SJSA1 (cell line): ENCODE measurements at regions not wholly inside any gene's neighbourhood (a gene's known extent, or its start where the extent isn't known, plus 50 kb on each side); places are given as distances from the start of the nearest gene placed in this dataset.
"Not testable (repeated sequence)": the region's sequence is repeated elsewhere in the genome, so short reads cannot be mapped to it uniquely, and the experiment has no call there.

Experiments used
- DNase-seq, 2 experiments: peaks; one replicate each; pipeline ENCODE4 v3.0.0-alpha.2; 2015 to 2020; ENCODE audit warnings: low spot score in 2 of 2, low read depth in 1 of 2
- H3K27ac ChIP-seq: fragments of 250-450 bp; sonication (Bioruptor Pico); 2 replicates; pipeline ENCODE4 v1.5.1; 2020; ENCODE audit warnings: mild to moderate bottlenecking, moderate library complexity
- H3K27me3 ChIP-seq: fragments of 250-450 bp; sonication (Bioruptor Pico); replicated peaks from 2 replicates; pipeline ENCODE4 v1.5.1; 2020; ENCODE audit warnings: mild to moderate bottlenecking, moderate library complexity
- H3K36me3 ChIP-seq: fragments of 250-450 bp; sonication (Bioruptor Pico); 2 replicates; pipeline ENCODE4 v1.5.1; 2020; ENCODE audit warnings: mild to moderate bottlenecking
- H3K4me1 ChIP-seq: fragments of 250-450 bp; sonication (Bioruptor Pico); replicated peaks from 2 replicates; pipeline ENCODE4 v1.6.1; 2021; ENCODE audit warnings: mild to moderate bottlenecking
- H3K4me3 ChIP-seq: fragments of 250-450 bp; sonication (Bioruptor Pico); 2 replicates; pipeline ENCODE4 v1.5.1; 2020; ENCODE audit warnings: mild to moderate bottlenecking
- H3K9me3 ChIP-seq: fragments of 250-450 bp; sonication (Bioruptor Pico); replicated peaks from 2 replicates; pipeline ENCODE4 v1.5.1; 2020; ENCODE audit warnings: mild to moderate bottlenecking

GRCh38 chr12:5272018-5272785 is 159.7 kb upstream of the NTF3 start:
- Histone ChIP-seq H3K27me3 (no peaks in the 10 kb centered on the region), H3K36me3 (no peaks in the 10 kb centered on the region), H3K4me3 (no peak overlapping the region), H3K27ac (no peak overlapping the region), H3K9me3 (no peaks in the 10 kb centered on the region), H3K4me1 (no peaks in the 10 kb centered on the region; the same call in 1 of the 2 replicates)
- DNase-seq: no peak

- Histone ChIP-seq H3K27me3 (no peaks in the 10 kb centered on the region), H3K4me1 (no peaks in the 10 kb centered on the region), H3K27ac (no peak overlapping the region), H3K9me3 (no peaks in the 10 kb centered on the region), H3K36me3 (no peaks in the 10 kb centered on the region), H3K4me3 (no peak overlapping the region)
- DNase-seq: no peak
Measured at GRCh38 chr12:5273709-5274108, 158.2 kb upstream of the NTF3 start.

GRCh38 chr12:5276327-5276880 is 155.5 kb upstream of the NTF3 start:
- Histone ChIP-seq H3K9me3 (no peaks in the 10 kb centered on the region), H3K36me3 (no peaks in the 10 kb centered on the region), H3K27ac (no peak overlapping the region), H3K4me3 (no peak overlapping the region), H3K4me1 (no peaks in the 10 kb centered on the region), H3K27me3 (no peaks in the 10 kb centered on the region)
- DNase-seq: no peak

GRCh38 chr12:5280086-5280485 is 151.8 kb upstream of the NTF3 start:
- Histone ChIP-seq H3K36me3 (no peaks in the 10 kb centered on the region), H3K4me1 (no peaks in the 10 kb centered on the region), H3K27me3 (peaks cover 6% of the 10 kb centered on the region), H3K9me3 (no peaks in the 10 kb centered on the region), H3K27ac (no peak overlapping the region), H3K4me3 (no peak overlapping the region)
- no peak for DNase-seq

- not testable (repeated sequence) for H3K27me3 ChIP-seq, H3K4me3 ChIP-seq, H3K4me1 ChIP-seq, H3K9me3 ChIP-seq, H3K36me3 ChIP-seq, H3K27ac ChIP-seq, DNase-seq
Measured at GRCh38 chr12:5290368-5290767, 141.5 kb upstream of the NTF3 start.

GRCh38 chr12:5292651-5293050 is 139.3 kb upstream of the NTF3 start:
- H3K36me3 ChIP-seq: no peaks in the 10 kb centered on the region
- no peak overlapping the region for H3K27ac ChIP-seq
- no peak for DNase-seq
- no peak overlapping the region for H3K4me3 ChIP-seq
- no peaks in the 10 kb centered on the region for H3K4me1 ChIP-seq
- no peaks in the 10 kb centered on the region for H3K27me3 ChIP-seq
- H3K9me3 ChIP-seq: no peaks in the 10 kb centered on the region

GRCh38 chr12:5293773-5294172 is 138.1 kb upstream of the NTF3 start:
- H3K36me3 ChIP-seq: no peaks in the 10 kb centered on the region
- no peaks in the 10 kb centered on the region for H3K27me3 ChIP-seq
- no peak overlapping the region for H3K4me3 ChIP-seq
- no peak overlapping the region for H3K27ac ChIP-seq
- no peaks in the 10 kb centered on the region for H3K4me1 ChIP-seq
- no peak for DNase-seq
- no peaks in the 10 kb centered on the region for H3K9me3 ChIP-seq

GRCh38 chr12:5294274-5295070 is 137.4 kb upstream of the NTF3 start:
- DNase-seq: no peak
- Histone ChIP-seq H3K4me1 (no peaks in the 10 kb centered on the region), H3K4me3 (no peak overlapping the region), H3K27ac (no peak overlapping the region), H3K9me3 (no peaks in the 10 kb centered on the region), H3K27me3 (0 out of 2 replicates have a peak, but pooled peaks cover 2% of the 10 kb centered on the region), H3K36me3 (no peaks in the 10 kb centered on the region)

- Histone ChIP-seq H3K4me3 (no peak overlapping the region), H3K4me1 (no peaks in the 10 kb centered on the region), H3K36me3 (no peaks in the 10 kb centered on the region), H3K9me3 (no peaks in the 10 kb centered on the region), H3K27ac (no peak overlapping the region), H3K27me3 (peaks cover 5% of the 10 kb centered on the region; the same call in 1 of the 2 replicates)
- DNase-seq: no peak
Measured at GRCh38 chr12:5295151-5295550, 136.8 kb upstream of the NTF3 start.

GRCh38 chr12:5295996-5296395 is 135.9 kb upstream of the NTF3 start:
- no peaks in the 10 kb centered on the region for H3K36me3 ChIP-seq
- no peak for DNase-seq
- H3K4me3 ChIP-seq: no peak overlapping the region
- no peak overlapping the region for H3K27ac ChIP-seq
- H3K27me3 ChIP-seq: peaks cover 11% of the 10 kb centered on the region
- no peaks in the 10 kb centered on the region for H3K4me1 ChIP-seq
- H3K9me3 ChIP-seq: no peaks in the 10 kb centered on the region

GRCh38 chr12:5301539-5301938 is 130.4 kb upstream of the NTF3 start:
- no peak overlapping the region for H3K4me3 ChIP-seq
- no peaks in the 10 kb centered on the region for H3K4me1 ChIP-seq
- no peaks in the 10 kb centered on the region for H3K36me3 ChIP-seq
- DNase-seq: no peak
- H3K27me3 ChIP-seq: peaks cover 11% of the 10 kb centered on the region
- no peaks in the 10 kb centered on the region for H3K9me3 ChIP-seq
- H3K27ac ChIP-seq: no peak overlapping the region

- Histone ChIP-seq H3K36me3 (no peaks in the 10 kb centered on the region), H3K4me1 (no peaks in the 10 kb centered on the region), H3K9me3 (no peaks in the 10 kb centered on the region), H3K27me3 (peaks cover 4% of the 10 kb centered on the region; the same call in 1 of the 2 replicates), H3K27ac (no peak overlapping the region), H3K4me3 (no peak overlapping the region)
- no peak for DNase-seq
Measured at GRCh38 chr12:5305425-5305824, 126.5 kb upstream of the NTF3 start.

GRCh38 chr12:5305886-5306545 is 125.9 kb upstream of the NTF3 start:
- DNase-seq: no peak
- H3K27ac ChIP-seq: no peak overlapping the region
- H3K27me3 ChIP-seq: no peaks in the 10 kb centered on the region

GRCh38 chr12:5307065-5307464 is 124.8 kb upstream of the NTF3 start:
- H3K4me3 ChIP-seq: no peak overlapping the region

More at GRCh38 chr12:5305886-5306545, 125.9 kb upstream of the NTF3 start:
- Histone ChIP-seq H3K4me3 (no peak overlapping the region), H3K36me3 (no peaks in the 10 kb centered on the region), H3K4me1 (no peaks in the 10 kb centered on the region), H3K9me3 (no peaks in the 10 kb centered on the region)

More at GRCh38 chr12:5307065-5307464, 124.8 kb upstream of the NTF3 start:
- DNase-seq: no peak
- no peak overlapping the region for H3K27ac ChIP-seq
- H3K9me3 ChIP-seq: no peaks in the 10 kb centered on the region
- no peaks in the 10 kb centered on the region for H3K27me3 ChIP-seq
- no peaks in the 10 kb centered on the region for H3K4me1 ChIP-seq
- no peaks in the 10 kb centered on the region for H3K36me3 ChIP-seq
